ENCODE measurements at regions not wholly inside any gene's neighbourhood (a gene's known extent, or its start where the extent isn't known, plus 50 kb on each side); places are given as distances from the start of the nearest gene placed in this dataset.

DNA sequence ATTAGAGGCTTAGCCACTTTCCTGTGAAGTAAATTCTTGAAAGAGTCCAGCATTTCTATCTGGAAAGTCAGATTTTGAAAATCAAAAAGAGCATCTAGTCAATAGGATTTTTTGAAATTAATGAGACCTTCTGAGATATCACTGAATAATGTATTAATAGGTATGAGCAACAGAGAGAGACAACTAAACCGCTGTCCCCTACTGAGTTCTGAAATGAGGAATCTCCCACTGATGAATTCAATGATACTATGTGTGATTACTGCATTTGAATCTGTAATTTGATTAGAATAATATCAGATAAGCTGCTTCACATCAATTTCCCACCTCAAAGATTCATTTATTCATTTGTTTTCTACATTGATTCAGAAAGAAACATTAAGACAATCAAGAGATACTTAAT is 252.8 kb downstream of the TMX3 start:
- no peak for TF ChIP-seq EP300 (IDR thresholded peaks at IDR 0.05; ENCODE audit: borderline replicate concordance)
- TF ChIP-seq, protein P1, sequence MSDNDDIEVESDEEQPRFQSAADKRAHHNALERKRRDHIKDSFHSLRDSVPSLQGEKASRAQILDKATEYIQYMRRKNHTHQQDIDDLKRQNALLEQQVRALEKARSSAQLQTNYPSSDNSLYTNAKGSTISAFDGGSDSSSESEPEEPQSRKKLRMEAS (IDR thresholded peaks at IDR 0.05) = no peak
- TF ChIP-seq TAF1 (IDR thresholded peaks at IDR 0.05; ENCODE audit: low read depth) = no peak
- TF ChIP-seq, protein P2, sequence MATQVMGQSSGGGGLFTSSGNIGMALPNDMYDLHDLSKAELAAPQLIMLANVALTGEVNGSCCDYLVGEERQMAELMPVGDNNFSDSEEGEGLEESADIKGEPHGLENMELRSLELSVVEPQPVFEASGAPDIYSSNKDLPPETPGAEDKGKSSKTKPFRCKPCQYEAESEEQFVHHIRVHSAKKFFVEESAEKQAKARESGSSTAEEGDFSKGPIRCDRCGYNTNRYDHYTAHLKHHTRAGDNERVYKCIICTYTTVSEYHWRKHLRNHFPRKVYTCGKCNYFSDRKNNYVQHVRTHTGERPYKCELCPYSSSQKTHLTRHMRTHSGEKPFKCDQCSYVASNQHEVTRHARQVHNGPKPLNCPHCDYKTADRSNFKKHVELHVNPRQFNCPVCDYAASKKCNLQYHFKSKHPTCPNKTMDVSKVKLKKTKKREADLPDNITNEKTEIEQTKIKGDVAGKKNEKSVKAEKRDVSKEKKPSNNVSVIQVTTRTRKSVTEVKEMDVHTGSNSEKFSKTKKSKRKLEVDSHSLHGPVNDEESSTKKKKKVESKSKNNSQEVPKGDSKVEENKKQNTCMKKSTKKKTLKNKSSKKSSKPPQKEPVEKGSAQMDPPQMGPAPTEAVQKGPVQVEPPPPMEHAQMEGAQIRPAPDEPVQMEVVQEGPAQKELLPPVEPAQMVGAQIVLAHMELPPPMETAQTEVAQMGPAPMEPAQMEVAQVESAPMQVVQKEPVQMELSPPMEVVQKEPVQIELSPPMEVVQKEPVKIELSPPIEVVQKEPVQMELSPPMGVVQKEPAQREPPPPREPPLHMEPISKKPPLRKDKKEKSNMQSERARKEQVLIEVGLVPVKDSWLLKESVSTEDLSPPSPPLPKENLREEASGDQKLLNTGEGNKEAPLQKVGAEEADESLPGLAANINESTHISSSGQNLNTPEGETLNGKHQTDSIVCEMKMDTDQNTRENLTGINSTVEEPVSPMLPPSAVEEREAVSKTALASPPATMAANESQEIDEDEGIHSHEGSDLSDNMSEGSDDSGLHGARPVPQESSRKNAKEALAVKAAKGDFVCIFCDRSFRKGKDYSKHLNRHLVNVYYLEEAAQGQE (IDR thresholded peaks at IDR 0.05; ENCODE audit: low read depth) = peak; percentile 47; the same call in 1 of the 2 replicates
- no peak for TF ChIP-seq TCF12 (IDR thresholded peaks at IDR 0.05; ENCODE audit: low read depth)
- no peak for TF ChIP-seq EGR1 (IDR thresholded peaks at IDR 0.05)

DNA sequence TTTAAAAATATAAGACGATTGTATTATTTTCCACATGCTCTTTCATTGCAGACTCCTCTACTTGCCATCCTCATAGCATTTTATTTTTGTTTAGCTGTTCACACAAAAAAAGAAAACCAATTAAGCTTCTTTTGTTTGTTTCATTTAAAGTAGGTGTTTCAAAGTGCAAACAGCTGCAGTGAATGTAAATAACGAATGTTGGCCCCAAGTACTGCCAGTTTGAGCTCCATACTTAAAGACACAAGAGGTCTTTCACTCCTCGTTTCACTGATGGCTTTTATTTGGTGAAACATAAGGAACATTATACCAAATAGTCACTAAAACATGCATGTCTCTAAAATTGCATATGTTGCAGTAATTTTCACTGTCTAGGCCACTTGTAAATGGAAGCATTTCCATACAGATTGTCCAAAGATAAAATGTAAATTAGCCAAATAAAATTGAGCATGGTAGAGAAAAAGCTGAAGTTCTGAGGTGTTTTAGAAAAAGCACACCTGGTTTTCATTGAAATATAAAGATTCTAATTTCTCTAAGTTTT is 253.4 kb downstream of the TMX3 start:
- TF ChIP-seq, protein P1 (IDR thresholded peaks at IDR 0.05) = no peak
- TF ChIP-seq TEAD4 (IDR thresholded peaks at IDR 0.05) (no peak), RAD21 (IDR thresholded peaks at IDR 0.05; ENCODE audit: low read depth) (no peak), FOXM1 (IDR thresholded peaks at IDR 0.05; ENCODE audit: borderline replicate concordance, low read depth) (no peak), CREB1 (IDR thresholded peaks at IDR 0.05; ENCODE audit: low read depth) (no peak), ZBTB7A (IDR thresholded peaks at IDR 0.05; ENCODE audit: low read depth) (no peak), TCF12 (IDR thresholded peaks at IDR 0.05; ENCODE audit: low read depth) (no peak), EGR1 (IDR thresholded peaks at IDR 0.05) (no peak), CEBPB (IDR thresholded peaks at IDR 0.05) (no peak)
- TF ChIP-seq, protein P3, sequence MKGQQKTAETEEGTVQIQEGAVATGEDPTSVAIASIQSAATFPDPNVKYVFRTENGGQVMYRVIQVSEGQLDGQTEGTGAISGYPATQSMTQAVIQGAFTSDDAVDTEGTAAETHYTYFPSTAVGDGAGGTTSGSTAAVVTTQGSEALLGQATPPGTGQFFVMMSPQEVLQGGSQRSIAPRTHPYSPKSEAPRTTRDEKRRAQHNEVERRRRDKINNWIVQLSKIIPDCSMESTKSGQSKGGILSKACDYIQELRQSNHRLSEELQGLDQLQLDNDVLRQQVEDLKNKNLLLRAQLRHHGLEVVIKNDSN (IDR thresholded peaks at IDR 0.05) = no peak

DNA sequence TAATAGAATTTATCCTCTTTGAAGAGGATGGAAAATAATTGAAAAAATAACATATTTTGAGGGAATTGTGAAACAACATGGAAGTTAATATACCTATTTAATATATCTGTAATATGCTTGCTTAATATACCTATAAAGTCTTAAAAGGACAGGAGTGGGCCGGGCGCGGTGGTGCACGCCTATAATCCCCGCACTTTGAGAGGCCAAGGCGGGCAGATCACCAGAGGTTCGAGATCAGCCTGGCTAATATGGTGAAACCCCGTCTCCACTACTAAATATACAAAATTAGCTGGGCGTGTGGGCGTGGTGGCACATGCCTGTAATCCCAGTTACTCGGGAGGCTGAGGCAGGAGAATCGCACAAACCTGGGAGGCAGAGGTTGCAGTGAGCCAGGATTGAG is 254.9 kb downstream of the TMX3 start:
- TF ChIP-seq TCF12 (IDR thresholded peaks at IDR 0.05; ENCODE audit: low read depth) (no peak), EP300 (IDR thresholded peaks at IDR 0.05; ENCODE audit: borderline replicate concordance) (no peak), FOXM1 (IDR thresholded peaks at IDR 0.05; ENCODE audit: borderline replicate concordance, low read depth) (no peak), TEAD4 (IDR thresholded peaks at IDR 0.05) (no peak), EGR1 (IDR thresholded peaks at IDR 0.05) (no peak), TAF1 (IDR thresholded peaks at IDR 0.05; ENCODE audit: low read depth) (no peak), CREB1 (IDR thresholded peaks at IDR 0.05; ENCODE audit: low read depth) (no peak), RAD21 (IDR thresholded peaks at IDR 0.05; ENCODE audit: low read depth) (no peak)
- TF ChIP-seq, protein P2 (IDR thresholded peaks at IDR 0.05; ENCODE audit: low read depth) = no peak
- TF ChIP-seq, protein P3 (IDR thresholded peaks at IDR 0.05) = no peak

DNA sequence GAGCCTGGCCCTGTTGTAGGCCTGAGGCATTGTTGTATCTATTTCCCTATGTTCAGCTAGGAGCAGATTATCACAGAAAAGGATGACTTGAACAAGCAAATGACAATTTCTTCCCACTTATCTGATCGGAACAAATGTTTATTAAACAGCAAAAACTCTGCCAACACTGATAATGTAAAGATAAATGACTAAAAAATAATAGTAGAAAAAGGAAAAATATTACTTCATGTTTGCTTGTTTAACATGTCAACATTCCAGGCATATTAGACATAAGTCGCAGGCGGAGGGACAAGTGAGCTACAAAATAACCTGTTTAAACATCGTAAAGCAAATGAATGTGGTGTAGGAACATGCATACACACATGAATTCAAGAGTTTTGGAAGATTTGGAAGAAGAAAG is 257.9 kb downstream of the TMX3 start:
- no peak for TF ChIP-seq CREB1 (IDR thresholded peaks at IDR 0.05; ENCODE audit: low read depth)
- TF ChIP-seq CEBPB (IDR thresholded peaks at IDR 0.05) = no peak
- no peak for TF ChIP-seq TEAD4 (IDR thresholded peaks at IDR 0.05)
- TF ChIP-seq EP300 (IDR thresholded peaks at IDR 0.05; ENCODE audit: borderline replicate concordance) = no peak

DNA sequence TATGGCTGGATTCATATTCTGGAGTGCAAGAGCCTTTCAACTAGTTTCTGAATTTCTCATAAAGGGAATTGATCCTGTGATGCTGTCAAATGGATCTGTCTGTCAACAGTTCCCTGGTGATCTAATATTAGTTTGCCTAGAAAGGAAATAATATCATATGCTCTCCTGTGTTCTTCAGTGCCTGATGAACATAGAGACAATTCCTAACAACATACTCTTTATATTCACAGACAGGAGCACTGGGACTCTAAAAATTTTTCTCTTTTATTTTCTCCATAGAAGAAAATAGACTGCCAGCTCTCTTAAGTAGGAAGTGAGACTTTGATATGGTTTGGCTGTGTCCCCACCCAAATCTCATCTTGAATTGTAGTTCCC is 259.7 kb downstream of the TMX3 start:
- TF ChIP-seq NFIC (IDR thresholded peaks at IDR 0.05) = no peak
- no peak for TF ChIP-seq YY1 (IDR thresholded peaks at IDR 0.05; ENCODE audit: low read depth)

DNA sequence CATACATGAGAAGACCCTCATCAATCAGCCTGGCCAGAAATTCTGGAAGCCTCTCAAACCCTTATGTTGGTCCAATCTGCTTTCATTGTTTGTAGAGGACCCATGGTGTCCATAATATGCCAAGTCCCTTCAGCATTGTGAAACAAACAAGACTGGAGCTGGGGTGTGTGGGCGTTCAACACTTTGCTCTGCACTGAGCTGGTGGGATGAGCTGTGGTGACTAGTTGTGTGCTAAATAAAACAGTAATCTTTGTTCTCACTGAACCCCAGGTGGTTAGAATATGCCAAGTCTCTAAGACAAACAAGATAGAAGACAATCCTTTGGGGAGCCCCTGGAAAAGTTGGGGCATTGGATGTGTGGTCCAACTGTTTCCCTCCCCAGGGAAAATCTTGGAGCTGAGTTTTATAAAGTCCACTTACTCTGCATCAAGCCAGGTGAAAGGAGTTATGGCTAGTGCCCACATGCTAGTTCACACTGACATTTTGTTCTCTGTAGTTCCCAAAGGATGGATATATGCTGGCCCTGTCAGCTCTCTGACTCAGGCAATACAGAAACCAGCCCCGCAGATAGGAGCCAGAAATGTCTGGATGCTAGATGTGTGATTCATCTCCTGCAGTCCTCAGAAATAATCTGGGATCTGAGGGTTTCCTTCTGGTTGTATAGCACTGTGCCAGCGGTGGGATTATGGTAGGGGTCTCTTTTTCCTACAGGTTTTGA is 260.2 kb downstream of the TMX3 start:
- TF ChIP-seq CREB1 (IDR thresholded peaks at IDR 0.05; ENCODE audit: low read depth) = no peak

DNA sequence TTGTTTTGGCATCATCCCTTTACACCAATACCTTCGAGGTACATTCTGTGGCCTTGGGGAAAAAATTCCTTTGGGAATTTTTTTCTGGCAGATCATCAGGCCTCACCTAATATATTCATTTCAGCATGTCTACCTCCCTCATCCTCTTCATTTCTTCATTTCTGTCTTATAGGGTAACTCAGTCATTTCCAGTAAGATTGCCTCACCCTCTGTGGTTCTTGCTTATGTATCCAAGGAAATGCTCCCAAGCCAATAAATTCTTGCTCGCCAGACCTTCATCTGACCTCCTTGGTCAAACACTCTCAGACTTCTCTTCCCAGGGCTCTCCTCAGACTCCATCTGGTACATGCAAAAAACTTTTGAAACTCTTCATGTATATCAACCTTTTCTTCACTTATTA is 265.6 kb downstream of the TMX3 start:
- TF ChIP-seq CEBPB (IDR thresholded peaks at IDR 0.05) = no peak

All from Ishikawa (cell line).